NCI-H146 treated with DMSO at 0.1 percent for 48 hours (cell line): ENCODE measurements at regions not wholly inside any gene's neighbourhood (a gene's known extent, or its start where the extent isn't known, plus 50 kb on each side); places are given as distances from the start of the nearest gene placed in this dataset.

ENCODE experiments used
- DNase-seq: peaks from one replicate; lab custom pipeline; 2025; ENCODE audit not compliant: unreplicated experiment; lab: John Stamatoyannopoulos, UW

DNA sequence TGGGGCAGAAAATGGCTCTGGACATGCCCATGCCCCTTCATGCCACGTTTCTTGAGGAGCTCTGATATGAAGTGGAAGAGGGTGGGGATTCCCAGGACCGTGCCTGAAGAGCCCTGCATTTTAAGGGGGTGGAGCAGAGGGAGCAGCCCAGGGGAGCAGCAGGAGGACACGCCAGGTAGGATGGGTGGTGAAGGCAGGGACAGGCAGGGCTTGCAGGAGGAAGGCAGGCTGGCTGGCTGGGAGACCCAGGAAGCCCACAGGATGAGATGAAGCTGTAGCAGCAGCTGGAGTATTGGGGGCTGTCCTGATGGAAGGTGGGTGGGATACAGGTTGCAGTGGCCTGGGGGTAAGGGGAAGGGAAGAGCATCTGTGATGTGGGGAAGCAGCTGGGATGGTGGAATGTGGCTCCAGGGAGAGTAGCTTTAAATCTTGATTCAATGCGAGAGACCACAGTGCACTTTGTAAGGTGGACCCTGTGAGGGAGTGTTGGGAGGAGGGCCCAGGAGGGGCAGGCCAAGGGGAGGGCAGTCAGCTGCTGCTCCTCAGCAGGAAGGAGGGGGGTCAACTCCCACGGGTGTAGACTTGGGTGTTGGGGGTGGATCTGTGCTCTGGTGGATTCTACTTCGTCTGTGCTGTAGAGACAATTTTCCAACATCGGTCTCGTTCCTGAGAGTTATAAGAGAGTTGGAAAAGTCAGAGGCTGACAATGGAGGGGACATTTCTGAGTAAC is 242.6 kb upstream of the IRX4 start:
- DNase-seq: no peak

DNA sequence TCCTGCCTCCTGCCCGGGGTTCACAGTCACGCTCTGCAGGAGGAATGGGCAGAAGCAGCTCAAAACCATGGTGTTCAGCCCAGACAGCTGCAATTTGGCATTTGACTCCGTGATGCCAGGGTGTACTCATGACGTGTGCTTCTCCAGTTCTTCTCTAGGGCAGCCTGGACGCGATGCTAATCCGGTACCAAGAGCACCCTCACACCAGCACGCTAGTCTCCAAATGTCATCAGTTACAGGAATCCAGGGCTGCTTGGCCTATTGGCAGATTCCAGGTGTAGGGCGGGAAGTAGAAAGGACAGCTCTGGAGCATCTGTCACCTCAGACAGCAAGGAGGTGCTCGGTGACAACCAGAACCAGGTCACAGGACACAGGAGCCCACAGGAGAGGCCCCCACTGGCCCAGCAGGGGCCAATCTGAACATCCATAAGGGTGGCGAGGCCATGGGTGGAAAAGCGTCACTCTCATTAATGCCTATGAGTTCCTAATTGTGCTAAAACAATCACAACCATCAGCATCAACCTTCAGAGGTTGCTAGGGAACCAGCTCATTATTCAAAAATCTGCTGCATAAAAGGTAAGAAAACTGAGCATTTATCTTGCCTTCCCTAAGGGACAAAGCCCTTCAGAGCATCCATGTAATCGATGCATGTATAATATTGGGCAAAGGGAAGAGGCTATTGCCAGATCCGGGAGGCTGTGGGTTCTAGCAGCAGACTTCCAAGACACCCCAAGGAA is 241.9 kb upstream of the IRX4 start:
- DNase-seq: no peak

DNA sequence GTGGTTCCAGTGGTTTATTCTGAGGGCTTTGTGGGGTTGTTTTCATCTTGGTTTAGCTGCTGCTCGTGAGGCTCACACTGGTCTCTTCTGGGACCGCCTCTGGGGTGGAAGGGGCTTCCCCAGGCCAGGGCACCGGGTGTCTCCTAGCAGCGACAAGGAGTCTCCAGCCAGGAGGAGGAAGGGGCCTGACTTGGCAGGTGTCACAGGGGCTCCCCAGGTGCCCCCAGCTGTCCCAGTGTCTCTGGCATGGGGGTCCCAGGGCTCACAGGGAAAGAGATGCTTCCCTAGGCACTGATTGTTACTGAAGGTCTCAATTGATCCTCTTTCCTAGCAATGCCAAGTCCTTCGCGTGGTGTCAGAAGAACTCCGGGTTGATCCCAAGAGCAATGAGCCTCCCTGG is 241.1 kb upstream of the IRX4 start:
- DNase-seq: no peak

DNA sequence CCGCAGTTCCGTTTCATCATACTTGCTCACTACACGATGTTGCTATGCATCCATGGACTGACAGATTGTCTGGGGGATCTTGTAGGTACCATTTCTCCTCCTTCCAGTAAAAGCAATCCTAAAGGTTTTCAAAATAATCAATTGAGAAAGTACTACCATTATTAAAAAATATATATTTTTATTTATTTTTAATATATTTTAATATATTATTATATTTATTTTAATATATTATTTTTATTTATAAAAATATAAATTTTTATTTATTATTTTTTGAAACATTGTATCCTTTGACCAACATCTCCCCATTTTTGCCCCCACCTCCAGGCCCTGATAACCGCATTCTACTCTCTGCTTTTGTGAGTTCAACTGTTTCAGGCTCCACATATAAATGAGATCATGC is 237.6 kb upstream of the IRX4 start:
- DNase-seq: no peak

DNA sequence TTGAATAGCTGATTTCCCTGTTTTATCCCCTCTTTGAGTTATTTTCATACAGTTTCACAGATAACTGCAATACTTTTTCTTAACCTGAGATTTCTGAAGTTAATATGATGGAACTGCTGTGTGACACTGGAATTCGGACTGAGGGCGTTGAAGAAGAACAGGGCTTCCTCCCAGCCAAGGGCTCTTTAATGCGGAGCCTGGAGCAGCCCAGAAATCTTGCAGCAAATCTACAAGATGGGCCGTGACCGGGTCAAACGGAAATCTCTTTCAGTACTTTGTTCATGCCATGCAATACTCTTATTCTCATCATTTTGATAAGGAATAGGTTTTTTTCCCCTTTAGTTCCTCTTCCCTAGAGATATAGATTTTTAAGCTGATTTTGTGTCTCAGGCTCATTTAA is 236.8 kb upstream of the IRX4 start:
- DNase-seq: no peak

DNA sequence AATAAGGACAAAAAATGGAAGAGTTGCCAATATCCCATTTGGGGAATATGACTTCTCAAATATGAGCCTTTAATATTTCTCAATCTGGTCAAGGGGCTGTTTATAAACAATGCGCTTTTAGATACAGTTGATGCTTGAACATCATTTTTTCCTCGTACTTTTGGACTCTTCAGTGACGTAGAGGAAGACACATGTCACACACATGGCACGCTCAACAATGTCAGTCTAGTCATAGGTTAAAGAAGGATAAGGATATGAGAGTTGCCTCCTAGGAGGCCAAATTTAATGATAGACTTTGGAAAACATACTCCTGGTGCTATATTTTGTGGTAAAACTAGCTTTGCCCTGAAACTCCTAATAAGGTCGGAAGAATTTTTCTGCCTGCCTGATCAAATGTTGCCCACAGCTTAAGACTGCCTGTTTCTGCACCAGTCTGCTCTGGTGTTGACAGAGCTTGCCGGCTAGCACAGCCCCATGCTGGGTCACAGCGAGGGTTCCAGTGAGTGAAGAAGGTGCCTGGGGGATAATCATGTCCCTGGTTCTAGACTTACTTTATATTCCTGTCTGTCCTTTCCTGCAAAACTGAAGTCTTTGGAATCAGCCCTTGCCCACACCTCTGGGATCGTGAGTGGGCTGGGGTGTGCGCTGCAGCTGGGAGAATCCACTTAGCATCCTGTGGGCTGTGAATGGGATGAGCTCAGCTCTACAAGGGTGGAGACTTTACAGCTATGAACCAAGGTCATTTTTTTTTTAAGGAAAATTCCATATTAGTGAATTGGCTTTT is 230.8 kb upstream of the IRX4 start:
- DNase-seq: no peak

DNA sequence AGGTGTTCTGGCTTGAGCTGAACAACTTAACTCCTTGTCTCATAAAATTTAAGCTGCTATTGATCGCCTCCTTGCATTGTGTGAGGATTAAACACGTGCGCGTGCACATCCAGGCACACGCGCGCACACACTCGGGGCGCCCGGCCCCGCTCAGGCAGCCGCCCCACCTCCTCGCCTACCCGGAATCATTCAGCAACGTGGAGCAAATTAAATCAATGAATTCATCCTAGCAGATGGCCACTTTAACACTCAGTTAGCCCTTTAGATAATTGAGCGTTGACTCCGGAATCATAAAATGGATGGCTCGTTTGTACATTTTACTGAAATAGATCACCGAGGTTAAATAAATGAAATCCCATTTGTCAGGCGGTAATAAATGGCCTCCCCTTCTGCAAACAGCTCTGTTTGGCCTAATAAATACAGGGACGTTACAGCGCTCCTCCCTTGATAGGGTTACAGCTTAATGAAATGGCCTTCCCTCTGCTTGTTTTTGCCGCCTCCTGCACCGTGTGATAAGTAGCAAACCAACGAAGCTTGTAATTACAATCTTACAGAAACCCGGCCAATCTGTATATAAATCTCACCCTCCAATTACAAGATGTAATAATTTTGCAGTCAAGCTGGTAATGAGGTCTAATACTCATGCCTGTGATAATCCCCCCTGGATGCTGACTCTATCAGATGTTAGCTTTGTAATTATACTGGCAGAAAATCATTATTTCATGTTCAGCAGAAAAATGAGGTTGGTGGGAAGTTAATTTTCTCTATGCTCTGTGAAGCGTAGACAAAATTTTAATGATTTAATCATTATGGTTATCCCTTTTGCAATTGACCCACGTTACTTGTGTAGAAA is 229.7 kb upstream of the IRX4 start:
- no peak for DNase-seq

DNA sequence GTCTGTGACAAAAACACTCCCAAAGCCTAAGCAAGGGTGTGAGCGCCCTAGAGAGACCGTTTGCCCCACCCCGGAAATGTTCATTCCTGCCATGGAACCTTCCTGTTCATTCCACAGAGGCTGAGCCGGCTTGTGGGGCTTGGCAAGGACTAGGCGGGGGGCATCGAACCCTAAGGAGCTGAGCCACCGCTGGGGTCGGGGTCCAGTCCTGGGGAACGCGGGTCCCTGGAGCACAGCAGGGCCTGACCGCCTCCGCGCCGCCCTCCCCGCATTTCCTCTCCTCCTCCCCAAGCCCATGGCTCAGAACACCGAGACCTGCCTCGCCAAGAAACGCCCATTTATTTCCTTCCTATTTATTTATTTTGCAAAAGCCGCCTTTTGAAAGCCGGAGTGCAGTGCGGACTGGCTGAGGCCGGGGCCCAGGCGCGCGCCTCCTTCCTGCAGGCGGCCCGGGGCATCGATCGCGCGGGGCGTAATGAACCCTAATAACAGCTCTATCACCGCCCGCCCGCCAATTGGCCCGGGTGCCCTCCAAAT is 228.9 kb upstream of the IRX4 start:
- no peak for DNase-seq

DNA sequence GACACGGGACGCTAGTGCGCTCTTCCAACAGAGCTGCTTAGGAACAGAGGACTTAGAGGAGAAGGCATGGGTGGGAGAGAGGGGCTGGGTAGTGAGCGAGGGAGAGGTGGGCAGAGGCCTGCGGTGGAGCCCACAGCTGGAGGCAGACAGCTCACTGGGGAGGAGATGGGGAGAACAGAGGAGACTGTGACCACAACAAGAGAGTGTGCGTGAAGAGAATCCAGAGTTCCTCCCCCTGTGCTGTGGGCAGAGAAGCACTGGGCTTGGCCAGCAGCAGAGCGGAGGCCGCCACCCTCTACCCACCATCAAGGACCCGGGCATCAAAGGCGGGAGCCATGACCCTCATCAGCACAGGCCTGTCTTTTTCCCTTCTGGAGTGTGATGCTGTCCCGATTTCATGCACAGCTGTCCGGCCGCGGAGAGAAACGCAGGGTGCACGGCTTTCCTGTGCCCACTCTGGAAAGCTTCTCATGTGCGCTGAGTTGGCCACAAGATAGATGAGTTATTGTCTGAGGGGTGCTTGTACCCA is 228.3 kb upstream of the IRX4 start:
- DNase-seq: no peak

DNA sequence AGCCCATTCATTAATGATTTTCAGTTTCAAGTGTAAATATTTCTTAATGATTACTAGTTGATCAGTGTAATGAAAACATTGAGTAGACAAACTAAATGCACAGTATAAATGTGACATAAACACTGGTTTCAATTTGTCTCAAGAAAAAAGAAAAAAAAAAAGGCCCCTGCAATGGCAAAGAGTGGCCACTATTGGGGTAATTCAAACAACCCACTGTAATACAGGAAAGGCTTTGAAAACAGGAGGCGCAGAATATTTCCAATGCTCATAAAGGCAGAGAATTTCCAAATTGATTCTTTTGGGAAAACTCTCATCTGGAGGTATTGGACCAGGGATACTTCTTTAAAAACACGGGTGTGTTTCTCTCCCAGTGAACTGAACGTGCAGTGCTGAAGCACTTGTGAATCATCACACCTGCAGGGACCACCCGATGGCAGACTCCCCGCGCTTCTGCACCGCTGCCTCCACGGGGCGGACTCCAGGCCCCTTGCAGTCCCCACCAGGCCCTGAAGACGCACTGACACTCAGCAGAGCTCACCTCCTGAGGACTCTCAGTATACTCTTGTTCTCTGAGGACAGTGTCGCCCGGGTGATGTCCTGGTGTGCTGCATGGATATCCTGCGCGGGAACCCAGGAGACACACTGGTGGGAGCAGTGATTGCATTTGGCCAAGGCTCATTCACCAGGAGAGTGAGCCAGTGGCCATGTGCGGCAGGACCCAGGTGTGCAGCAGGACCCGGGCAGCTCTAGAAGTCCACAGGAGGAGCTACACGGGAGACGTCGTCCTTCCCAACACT is 227.6 kb upstream of the IRX4 start:
- no peak for DNase-seq

DNA sequence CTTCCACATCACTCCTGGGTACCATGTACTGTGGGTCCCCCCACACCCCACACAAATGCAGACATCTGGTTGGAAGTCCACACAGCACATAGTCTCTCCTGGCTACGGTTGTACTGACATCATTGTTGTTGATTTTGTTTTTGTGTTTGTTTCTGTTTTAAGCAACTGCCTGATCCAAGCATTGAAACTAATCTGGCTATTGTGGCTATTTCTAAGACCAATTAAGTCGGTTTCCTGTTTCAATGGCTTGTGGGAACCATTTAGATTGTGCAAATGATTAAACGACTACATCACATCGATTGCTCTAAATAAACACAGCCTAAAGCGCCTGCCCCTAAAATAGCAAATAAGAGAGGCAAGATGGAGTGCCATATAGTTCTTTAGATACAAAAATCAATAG is 226.8 kb upstream of the IRX4 start:
- DNase-seq: no peak

DNA sequence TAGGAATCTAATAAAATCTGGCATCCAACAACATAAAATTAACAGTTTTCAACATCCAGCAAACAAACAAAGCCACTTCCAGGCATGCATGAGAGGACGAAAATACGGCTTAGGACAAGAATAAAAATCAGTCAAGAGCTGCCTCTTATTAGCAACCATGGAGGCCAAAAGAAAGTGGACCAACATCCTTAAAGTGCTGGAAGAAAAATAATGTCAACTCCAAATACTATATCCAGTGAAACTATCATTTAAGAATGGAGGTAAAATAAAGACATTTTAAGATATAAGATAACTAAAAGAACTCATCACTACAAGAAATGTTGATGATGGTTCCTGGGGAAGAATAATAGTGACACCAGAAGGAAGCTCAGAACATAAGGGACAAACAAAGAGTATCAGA is 224.0 kb upstream of the IRX4 start:
- DNase-seq: no peak

DNA sequence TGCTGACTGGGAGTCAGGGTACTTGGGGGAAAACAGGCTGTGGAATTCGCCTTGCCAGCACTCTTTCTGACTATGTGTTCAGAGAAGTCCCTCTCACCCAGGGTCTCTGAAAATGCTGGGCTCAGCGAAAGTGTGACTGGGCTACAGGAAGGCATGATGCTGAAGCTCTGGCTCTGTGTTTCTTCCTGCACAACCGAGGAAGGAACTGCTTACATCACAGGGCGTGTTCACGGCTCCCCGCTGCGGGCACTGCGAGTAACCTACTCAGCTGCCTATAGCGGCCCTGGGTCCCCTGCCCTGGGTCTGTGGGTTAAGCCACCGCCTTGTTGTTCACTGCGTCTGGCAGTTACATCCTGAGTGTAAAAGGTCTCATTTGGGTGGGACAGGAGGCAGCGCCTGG is 222.4 kb upstream of the IRX4 start:
- DNase-seq: no peak

DNA sequence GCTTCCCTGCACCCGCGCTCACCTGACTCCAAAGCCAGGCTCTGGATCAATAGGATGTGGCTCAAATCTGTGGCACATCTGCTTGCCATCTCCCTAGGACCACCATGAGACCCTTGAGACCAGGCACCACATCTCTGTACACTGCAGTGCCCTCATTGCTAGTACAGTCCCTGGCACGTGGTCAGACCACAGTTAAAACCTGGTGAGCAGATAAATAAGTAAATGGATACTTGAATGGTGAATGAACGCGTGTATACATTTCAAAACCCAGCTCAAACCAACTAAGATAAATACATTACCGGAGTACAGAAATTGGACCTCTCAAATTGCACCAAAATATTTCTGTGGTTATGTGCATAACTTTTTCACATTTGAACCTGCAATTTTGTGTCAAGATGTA is 221.2 kb upstream of the IRX4 start:
- no peak for DNase-seq

DNA sequence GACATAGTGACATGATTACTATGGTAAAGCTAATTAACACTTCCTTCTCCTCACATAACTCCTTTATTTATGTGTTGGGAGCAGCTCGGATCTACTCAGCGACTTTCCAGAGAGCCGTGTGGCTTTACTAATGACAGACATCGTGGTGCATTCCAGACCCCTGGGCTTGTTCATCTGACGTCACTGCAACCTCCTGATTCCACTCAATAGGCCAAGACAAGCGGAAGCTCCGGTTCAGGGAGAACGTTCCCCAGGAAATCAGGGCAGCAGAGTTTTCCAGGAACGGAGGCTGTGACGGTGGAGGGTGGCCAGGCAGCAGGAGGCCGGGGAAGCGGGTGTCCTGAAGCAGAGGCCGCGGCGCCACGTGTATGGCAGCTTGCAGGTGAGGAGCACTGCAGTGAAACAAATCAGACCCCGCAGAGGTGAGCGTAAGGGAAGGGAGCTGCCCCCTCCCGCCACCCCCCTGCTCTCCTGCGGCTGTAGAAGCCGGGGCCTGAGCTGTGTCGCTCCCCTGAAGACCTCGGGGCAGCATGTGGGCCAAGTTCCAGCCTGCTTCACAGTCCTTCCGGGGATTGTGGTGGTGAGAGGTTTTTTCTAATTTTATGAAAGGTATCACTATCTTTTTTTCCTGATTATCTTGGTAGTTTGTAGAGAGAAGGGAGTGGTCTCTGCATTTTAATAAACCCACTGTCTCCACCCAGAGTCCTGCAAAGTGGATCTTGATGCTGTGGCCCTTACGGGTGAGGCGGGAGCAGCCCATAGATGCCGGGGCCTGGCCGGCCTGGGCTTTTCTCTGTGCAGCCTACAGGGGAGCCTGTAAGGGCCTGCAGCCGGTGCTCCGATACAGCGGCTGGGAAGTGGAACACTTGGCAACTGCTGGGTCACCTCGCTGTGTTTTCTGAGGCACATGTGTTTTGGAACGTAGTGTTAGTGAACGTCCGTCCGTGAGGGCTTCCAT is 220.4 kb upstream of the IRX4 start:
- no peak for DNase-seq

DNA sequence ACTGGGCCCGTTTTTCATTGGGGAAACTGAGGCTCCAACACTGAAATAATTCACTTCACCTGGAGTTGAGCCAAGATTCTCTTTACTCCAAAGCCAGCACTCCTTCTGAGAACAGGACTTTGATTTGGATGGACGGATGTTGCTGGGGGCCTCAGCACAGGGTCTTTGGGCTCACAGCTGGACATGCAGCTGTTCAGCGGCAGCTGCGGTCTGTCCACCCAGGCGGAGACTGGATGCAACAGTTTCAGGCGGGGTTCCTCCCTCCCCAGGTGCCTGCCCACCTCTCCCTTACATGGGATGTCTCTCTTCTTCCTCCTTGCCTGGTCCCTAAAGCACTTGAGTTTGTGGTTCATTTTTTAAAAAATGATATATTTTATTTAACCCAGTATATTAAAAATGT is 219.0 kb upstream of the IRX4 start:
- DNase-seq: no peak

DNA sequence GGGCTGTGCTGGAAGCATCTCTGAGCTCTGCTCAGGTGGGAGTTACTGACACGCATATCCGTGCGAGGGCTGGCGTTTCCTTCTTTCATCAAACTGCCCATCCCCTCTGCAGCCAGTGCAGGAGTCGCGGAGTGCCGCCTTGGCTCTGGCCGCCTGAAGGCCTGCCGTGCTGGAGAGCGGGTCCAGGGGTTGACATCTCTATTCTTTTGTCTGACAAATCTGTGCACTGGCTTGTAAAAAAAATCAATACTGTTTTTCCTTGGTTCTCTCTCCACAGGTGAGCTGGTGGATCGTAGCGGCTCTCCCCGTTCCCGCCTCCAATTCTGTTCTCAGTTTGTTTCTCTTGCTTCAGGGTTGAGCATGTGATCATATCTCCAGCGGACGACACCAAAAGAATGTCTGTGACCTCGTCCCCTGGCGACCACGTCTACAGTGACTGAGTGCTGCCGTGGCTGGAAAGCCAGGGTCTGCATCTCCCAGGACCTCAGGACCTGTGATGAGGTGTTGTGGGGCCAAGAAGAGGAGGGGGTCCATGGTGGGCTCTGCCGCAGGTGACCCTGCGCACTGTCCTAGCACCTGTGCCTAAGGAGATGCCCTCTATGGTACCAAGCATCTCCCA is 214.3 kb upstream of the IRX4 start:
- no peak for DNase-seq

DNA sequence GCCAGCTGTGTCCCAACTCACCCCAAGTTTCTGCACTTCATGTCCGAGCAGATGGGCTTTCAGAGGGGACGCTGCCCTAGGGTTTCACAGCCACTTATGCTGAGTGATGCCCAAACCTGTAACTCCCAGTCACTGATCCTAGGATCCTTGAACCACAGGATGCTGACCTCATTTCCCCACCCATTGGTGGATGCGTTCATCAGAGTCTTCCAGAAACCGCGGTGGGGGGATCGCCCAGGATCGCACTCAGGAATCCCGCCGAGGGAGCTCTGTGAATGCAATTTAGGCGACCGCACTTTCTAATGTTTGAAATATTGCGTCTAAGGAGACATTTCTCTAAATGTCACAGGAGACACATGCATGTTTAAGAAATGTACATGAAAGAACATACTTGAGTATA is 212.3 kb upstream of the IRX4 start:
- no peak for DNase-seq
